ENCODE measurements at regions not wholly inside any gene's neighbourhood (a gene's known extent, or its start where the extent isn't known, plus 50 kb on each side); places are given as distances from the start of the nearest gene placed in this dataset.

DNA sequence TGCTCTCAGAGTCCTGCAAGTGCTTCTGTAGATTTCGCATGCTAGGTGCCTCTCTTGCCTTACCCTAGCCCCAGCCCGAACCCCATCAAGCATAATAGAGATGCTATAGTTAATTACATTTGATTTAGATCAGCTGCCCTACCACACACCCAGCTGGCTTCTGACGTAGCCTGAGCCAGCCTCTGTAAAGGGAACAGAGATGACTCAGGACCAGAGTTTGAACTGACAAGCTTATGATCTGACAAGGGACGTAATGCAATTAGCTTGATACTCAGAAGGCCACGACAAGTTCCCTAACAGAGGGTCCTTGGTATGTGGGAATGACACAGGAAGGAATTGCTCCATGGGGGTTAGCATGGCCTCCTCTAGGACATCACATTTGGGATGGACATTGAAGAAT lies 126.6 kb downstream of the LRATD1 start:
- Histone ChIP-seq H3K9me3 (no peaks in the 10 kb centered on the region), H3K4me2 (no peak overlapping the region), H3K4me3 (ENCODE audit: low read depth in 2 of 2, low read length in 1 of 2) (no peak overlapping the region), H4K20me1 (ENCODE audit: insufficient read depth) (no peaks in the 10 kb centered on the region), H3K79me2 (ENCODE audit: insufficient read depth) (no peaks in the 10 kb centered on the region), H3K4me1 (ENCODE audit: control insufficient read depth in 1 of 2, insufficient read depth in 2 of 2, low read depth in 1 of 2, low read length in 1 of 2) (peaks cover 0 to 14% of the 10 kb centered on the region in 2 experiments; a peak in 1 of 4 replicates), H3K27me3 (ENCODE audit: insufficient read depth) (no peaks in the 10 kb centered on the region), H2AFZ (ENCODE audit: low read depth) (no peak overlapping the region), H3F3A (replicated peaks; ENCODE audit: insufficient read depth) (no peaks in the 10 kb centered on the region), H3K9ac (no peak overlapping the region), H3K36me3 (replicated peaks in 1 of 2; ENCODE audit: control insufficient read depth in 1 of 2, insufficient read depth in 2 of 2, low read length in 1 of 2) (no peaks in the 10 kb centered on the region), H3K27ac (ENCODE audit: low read depth in 2 of 2, low read length in 1 of 2) (no peak overlapping the region), H3K9me2 (no peaks in the 10 kb centered on the region)
- TF ChIP-seq FOXJ3 (CRISPR knock-in tag; IDR thresholded peaks at IDR 0.05), result no peak
- TF ChIP-seq CHD2 (IDR thresholded peaks at IDR 0.05; ENCODE audit: low read length, partially characterized antibody), result no peak
- TF ChIP-seq GATA2 (CRISPR knock-in tag; IDR thresholded peaks at IDR 0.05), result no peak
- no peak for TF ChIP-seq RAD21 (IDR thresholded peaks at IDR 0.05; ENCODE audit: low read length)
- POLR2A ChIA-PET, result no interaction called here
- DNase-seq, result peak; percentile 22
- CTCF ChIA-PET, result interaction anchor here (0.7 to 1.1 kb wide), 2 partner anchors 11 to 21 kb away, joined by 3 to 4 read pairs; no protein-coding TSS in a partner anchor
- 17% methylated on average over 5 of the region's 5 CpGs for WGBS (ENCODE audit: low lambda C conversion rate)

DNA sequence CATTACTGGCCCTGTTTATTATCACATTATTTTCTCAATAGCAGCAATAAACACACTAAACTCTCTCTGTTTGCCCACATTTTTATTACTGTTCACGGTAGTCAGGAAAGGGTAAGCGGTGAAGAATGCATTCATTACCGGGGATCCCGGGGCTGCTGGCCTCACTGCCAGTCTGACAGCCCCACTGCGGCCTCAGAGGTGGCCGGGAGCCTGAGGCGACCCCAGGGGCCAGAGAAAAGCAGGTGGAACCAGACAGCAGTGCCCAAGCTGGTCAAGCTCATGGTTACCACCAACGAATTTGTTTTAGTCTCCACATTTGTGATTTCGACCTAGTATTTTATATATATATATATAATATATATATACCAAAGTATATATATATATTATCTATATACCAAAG lies 127.7 kb downstream of the LRATD1 start:
- no peaks in the 10 kb centered on the region for H3K27me3 ChIP-seq (ENCODE audit: insufficient read depth)
- TF ChIP-seq, protein P1, sequence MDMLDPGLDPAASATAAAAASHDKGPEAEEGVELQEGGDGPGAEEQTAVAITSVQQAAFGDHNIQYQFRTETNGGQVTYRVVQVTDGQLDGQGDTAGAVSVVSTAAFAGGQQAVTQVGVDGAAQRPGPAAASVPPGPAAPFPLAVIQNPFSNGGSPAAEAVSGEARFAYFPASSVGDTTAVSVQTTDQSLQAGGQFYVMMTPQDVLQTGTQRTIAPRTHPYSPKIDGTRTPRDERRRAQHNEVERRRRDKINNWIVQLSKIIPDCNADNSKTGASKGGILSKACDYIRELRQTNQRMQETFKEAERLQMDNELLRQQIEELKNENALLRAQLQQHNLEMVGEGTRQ (IDR thresholded peaks at IDR 0.05; ENCODE audit: borderline replicate concordance, low read depth, low read length), result no peak
- TF ChIP-seq GABPA (IDR thresholded peaks at IDR 0.05; ENCODE audit: low read depth) (no peak), MXI1 (IDR thresholded peaks at IDR 0.05; ENCODE audit: low read depth, low read length) (no peak), RCOR1 (IDR thresholded peaks at IDR 0.05; ENCODE audit: low read length) (no peak), RAD21 (IDR thresholded peaks at IDR 0.05; ENCODE audit: low read length) (no peak), FOXM1 (IDR thresholded peaks at IDR 0.05; ENCODE audit: low read depth) (no peak), TEAD4 (IDR thresholded peaks at IDR 0.05; ENCODE audit: borderline replicate concordance, insufficient read depth) (no peak)
- TF ChIP-seq, protein P2, sequence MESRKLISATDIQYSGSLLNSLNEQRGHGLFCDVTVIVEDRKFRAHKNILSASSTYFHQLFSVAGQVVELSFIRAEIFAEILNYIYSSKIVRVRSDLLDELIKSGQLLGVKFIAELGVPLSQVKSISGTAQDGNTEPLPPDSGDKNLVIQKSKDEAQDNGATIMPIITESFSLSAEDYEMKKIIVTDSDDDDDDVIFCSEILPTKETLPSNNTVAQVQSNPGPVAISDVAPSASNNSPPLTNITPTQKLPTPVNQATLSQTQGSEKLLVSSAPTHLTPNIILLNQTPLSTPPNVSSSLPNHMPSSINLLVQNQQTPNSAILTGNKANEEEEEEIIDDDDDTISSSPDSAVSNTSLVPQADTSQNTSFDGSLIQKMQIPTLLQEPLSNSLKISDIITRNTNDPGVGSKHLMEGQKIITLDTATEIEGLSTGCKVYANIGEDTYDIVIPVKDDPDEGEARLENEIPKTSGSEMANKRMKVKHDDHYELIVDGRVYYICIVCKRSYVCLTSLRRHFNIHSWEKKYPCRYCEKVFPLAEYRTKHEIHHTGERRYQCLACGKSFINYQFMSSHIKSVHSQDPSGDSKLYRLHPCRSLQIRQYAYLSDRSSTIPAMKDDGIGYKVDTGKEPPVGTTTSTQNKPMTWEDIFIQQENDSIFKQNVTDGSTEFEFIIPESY (IDR thresholded peaks at IDR 0.05; ENCODE audit: borderline replicate concordance, low read depth), result no peak
- TF ChIP-seq, protein P3, sequence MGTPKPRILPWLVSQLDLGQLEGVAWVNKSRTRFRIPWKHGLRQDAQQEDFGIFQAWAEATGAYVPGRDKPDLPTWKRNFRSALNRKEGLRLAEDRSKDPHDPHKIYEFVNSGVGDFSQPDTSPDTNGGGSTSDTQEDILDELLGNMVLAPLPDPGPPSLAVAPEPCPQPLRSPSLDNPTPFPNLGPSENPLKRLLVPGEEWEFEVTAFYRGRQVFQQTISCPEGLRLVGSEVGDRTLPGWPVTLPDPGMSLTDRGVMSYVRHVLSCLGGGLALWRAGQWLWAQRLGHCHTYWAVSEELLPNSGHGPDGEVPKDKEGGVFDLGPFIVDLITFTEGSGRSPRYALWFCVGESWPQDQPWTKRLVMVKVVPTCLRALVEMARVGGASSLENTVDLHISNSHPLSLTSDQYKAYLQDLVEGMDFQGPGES (IDR thresholded peaks at IDR 0.05; ENCODE audit: low read depth, low read length), result no peak
- H2AFZ ChIP-seq (ENCODE audit: low read depth), result no peak overlapping the region
- H3K9ac ChIP-seq, result no peak overlapping the region
- no peak overlapping the region for H3K27ac ChIP-seq (ENCODE audit: low read depth in 2 of 2, low read length in 1 of 2)
- DNase-seq, result no peak
- H4K20me1 ChIP-seq (ENCODE audit: insufficient read depth), result no peaks in the 10 kb centered on the region
- WGBS (ENCODE audit: low lambda C conversion rate), result 37% methylated on average over 9 of the region's 9 CpGs
- H3K36me3 ChIP-seq (replicated peaks in 1 of 2; ENCODE audit: control insufficient read depth in 1 of 2, insufficient read depth in 2 of 2, low read length in 1 of 2), result no peaks in the 10 kb centered on the region
- H3K4me3 ChIP-seq (ENCODE audit: low read depth in 2 of 2, low read length in 1 of 2), result no peak overlapping the region
- ChIA-PET POLR2A (no interaction called here), CTCF (no interaction called here)
- H3K9me3 ChIP-seq, result no peaks in the 10 kb centered on the region
- peaks cover 0 to 14% of the 10 kb centered on the region in 2 experiments; a peak in 1 of 4 replicates for H3K4me1 ChIP-seq (ENCODE audit: control insufficient read depth in 1 of 2, insufficient read depth in 2 of 2, low read depth in 1 of 2, low read length in 1 of 2)
- H3F3A ChIP-seq (replicated peaks; ENCODE audit: insufficient read depth), result no peaks in the 10 kb centered on the region
- H3K4me2 ChIP-seq, result no peak overlapping the region
- H3K9me2 ChIP-seq, result no peaks in the 10 kb centered on the region
- no peaks in the 10 kb centered on the region for H3K79me2 ChIP-seq (ENCODE audit: insufficient read depth)

Data from SK-N-SH (cell line).